ENCODE measurements at regions not wholly inside any gene's neighbourhood (a gene's known extent, or its start where the extent isn't known, plus 50 kb on each side); places are given as distances from the start of the nearest gene placed in this dataset.
A peak's percentile ranks its signal among the peaks of the same experiment; 100 is the strongest.

DNA sequence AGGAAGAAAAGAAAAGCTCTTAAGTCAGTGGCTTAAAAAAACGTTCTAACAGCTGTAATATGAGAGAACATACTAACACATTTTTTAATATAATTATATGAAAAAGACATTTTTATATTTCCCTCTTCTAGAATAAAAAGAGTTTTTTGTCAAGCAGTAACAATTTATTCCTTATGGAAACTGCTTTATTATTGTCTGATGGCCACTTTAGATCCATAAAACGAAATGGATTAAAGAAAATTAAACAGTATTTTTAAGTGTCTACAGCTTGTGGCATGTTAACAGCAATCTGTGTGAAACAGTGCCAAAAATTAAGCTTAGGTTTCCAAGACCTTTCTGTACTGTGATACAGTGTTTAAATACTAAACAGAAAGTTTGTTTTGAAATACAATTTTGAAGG, 55.5 kb upstream of the TENM3 start:
- Histone ChIP-seq H3K4me2 (ENCODE audit: low read length) (no peak overlapping the region), H3K79me2 (ENCODE audit: insufficient read depth, low read length) (peaks cover 76% of the 10 kb centered on the region), H2AFZ (ENCODE audit: low read depth, low read length) (no peak overlapping the region), H3K9me3 (ENCODE audit: insufficient read depth, low read depth, low read length) (no peaks in the 10 kb centered on the region), H3K9ac (ENCODE audit: low read length) (no peak overlapping the region), H3K4me1 (ENCODE audit: insufficient read depth, low read length) (peaks cover 28% of the 10 kb centered on the region), H3K27ac (ENCODE audit: low read depth, low read length) (no peak overlapping the region), H3K27me3 (ENCODE audit: insufficient read depth, low read length) (no peaks in the 10 kb centered on the region), H3K4me3 (ENCODE audit: insufficient read depth, low read depth, low read length) (no peak overlapping the region), H4K20me1 (ENCODE audit: insufficient read depth, low read length) (no peaks in the 10 kb centered on the region), H3K36me3 (ENCODE audit: insufficient read depth, low read length) (no peaks in the 10 kb centered on the region)
- Mint-ChIP-seq H3K4me1 (ENCODE audit: low read depth, unreplicated experiment) (peaks cover 58% of the 10 kb centered on the region), H3K27me3 (ENCODE audit: low read depth, unreplicated experiment) (no peaks in the 10 kb centered on the region), H3K4me3 (ENCODE audit: unreplicated experiment) (no peak overlapping the region), H3K9me3 (ENCODE audit: unreplicated experiment) (no peaks in the 10 kb centered on the region), H3K36me3 (ENCODE audit: low read depth, unreplicated experiment) (no peaks in the 10 kb centered on the region), H3K27ac (ENCODE audit: unreplicated experiment) (no peak overlapping the region)
- no peak for TF ChIP-seq CTCF (IDR thresholded peaks at IDR 0.05; ENCODE audit: insufficient read depth, low read depth, low read length)
- no peak for TF ChIP-seq EZH2 (IDR thresholded peaks at IDR 0.05; ENCODE audit: insufficient read depth, low read length)
- no peak for FAIRE-seq
- DNase-seq (ENCODE audit: low read depth): no peak

GRCh38 chr4:182188622-182189021, 54.6 kb upstream of the TENM3 start:
- H3K79me2 ChIP-seq (ENCODE audit: insufficient read depth, low read length): peaks cover 74% of the 10 kb centered on the region
- Mint-ChIP-seq H3K36me3 (ENCODE audit: low read depth, unreplicated experiment) (no peaks in the 10 kb centered on the region), H3K27ac (ENCODE audit: unreplicated experiment) (peak overlapping the region; percentile 58), H3K9me3 (ENCODE audit: unreplicated experiment) (no peaks in the 10 kb centered on the region), H3K4me1 (ENCODE audit: low read depth, unreplicated experiment) (peaks cover 60% of the 10 kb centered on the region), H3K27me3 (ENCODE audit: low read depth, unreplicated experiment) (no peaks in the 10 kb centered on the region), H3K4me3 (ENCODE audit: unreplicated experiment) (no peak overlapping the region)
- no peak overlapping the region for H3K9ac ChIP-seq (ENCODE audit: low read length)
- H2AFZ ChIP-seq (ENCODE audit: low read depth, low read length): no peak overlapping the region
- no peaks in the 10 kb centered on the region for H3K36me3 ChIP-seq (ENCODE audit: insufficient read depth, low read length)
- no peaks in the 10 kb centered on the region for H4K20me1 ChIP-seq (ENCODE audit: insufficient read depth, low read length)
- DNase-seq (ENCODE audit: low read depth) (peak; percentile 57), FAIRE-seq (no peak)
- H3K27me3 ChIP-seq (ENCODE audit: insufficient read depth, low read length): no peaks in the 10 kb centered on the region
- H3K27ac ChIP-seq (ENCODE audit: low read depth, low read length): peak overlapping the region; percentile 20
- no peak overlapping the region for H3K4me3 ChIP-seq (ENCODE audit: insufficient read depth, low read depth, low read length)
- no peak overlapping the region for H3K4me2 ChIP-seq (ENCODE audit: low read length)
- TF ChIP-seq CTCF (IDR thresholded peaks at IDR 0.05; ENCODE audit: insufficient read depth, low read depth, low read length): no peak
- no peak for TF ChIP-seq EZH2 (IDR thresholded peaks at IDR 0.05; ENCODE audit: insufficient read depth, low read length)
- peaks cover 36% of the 10 kb centered on the region for H3K4me1 ChIP-seq (ENCODE audit: insufficient read depth, low read length)
- H3K9me3 ChIP-seq (ENCODE audit: insufficient read depth, low read depth, low read length): no peaks in the 10 kb centered on the region

DNA sequence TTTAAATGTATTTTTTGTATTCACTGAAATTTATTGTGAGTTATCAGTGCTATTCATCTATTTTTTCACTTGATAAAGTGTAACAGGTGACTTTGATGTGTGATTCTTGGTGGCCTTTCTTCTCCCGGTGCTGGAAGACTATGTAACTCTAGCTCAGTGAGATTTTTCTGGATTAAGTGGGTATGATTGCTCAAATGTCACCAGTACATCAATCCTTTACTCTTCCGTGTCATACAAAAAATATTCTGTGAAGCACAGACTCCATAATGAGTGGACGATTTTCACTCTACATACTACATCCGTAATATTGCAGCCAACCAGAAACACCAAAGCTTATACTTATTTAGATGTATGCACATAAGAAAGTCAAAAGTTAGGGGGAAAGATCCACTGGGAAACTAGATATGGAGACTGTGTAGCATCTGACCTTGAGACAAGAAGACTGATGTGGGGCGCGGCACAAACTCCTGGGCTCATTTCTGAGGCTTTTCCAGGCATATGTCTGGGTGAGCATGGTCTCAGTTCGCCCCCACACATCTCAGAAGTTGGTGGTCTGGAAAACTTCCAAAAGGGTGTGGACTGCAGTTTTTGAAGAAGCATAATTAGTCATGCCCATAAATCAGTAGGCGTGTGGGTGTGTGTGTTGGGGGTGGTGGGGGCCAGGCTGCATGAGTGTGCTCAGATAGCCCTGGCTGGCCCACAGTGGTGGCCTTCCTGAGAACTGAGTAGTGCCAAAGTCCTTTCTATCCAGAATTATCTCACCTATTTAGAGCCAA, 53.9 kb upstream of the TENM3 start:
- Histone ChIP-seq H3K79me2 (ENCODE audit: insufficient read depth, low read length) (peaks cover 74% of the 10 kb centered on the region), H2AFZ (ENCODE audit: low read depth, low read length) (no peak overlapping the region), H3K36me3 (ENCODE audit: insufficient read depth, low read length) (no peaks in the 10 kb centered on the region), H3K9me3 (ENCODE audit: insufficient read depth, low read depth, low read length) (no peaks in the 10 kb centered on the region), H3K4me2 (ENCODE audit: low read length) (peak overlapping the region; percentile 71), H3K27me3 (ENCODE audit: insufficient read depth, low read length) (no peaks in the 10 kb centered on the region), H4K20me1 (ENCODE audit: insufficient read depth, low read length) (no peaks in the 10 kb centered on the region), H3K4me3 (ENCODE audit: insufficient read depth, low read depth, low read length) (no peak overlapping the region), H3K4me1 (ENCODE audit: insufficient read depth, low read length) (peaks cover 39% of the 10 kb centered on the region), H3K27ac (ENCODE audit: low read depth, low read length) (peak overlapping the region; percentile 76), H3K9ac (ENCODE audit: low read length) (peak overlapping the region; percentile 50)
- FAIRE-seq: peak; percentile 80
- H3K27me3 Mint-ChIP-seq (ENCODE audit: low read depth, unreplicated experiment): no peaks in the 10 kb centered on the region
- TF ChIP-seq CTCF (IDR thresholded peaks at IDR 0.05; ENCODE audit: insufficient read depth, low read depth, low read length) (no peak), EZH2 (IDR thresholded peaks at IDR 0.05; ENCODE audit: insufficient read depth, low read length) (no peak)
- H3K27ac Mint-ChIP-seq (ENCODE audit: unreplicated experiment): peak overlapping the region; percentile 79
- H3K4me1 Mint-ChIP-seq (ENCODE audit: low read depth, unreplicated experiment): peaks cover 64% of the 10 kb centered on the region
- no peak overlapping the region for H3K4me3 Mint-ChIP-seq (ENCODE audit: unreplicated experiment)
- H3K36me3 Mint-ChIP-seq (ENCODE audit: low read depth, unreplicated experiment): no peaks in the 10 kb centered on the region
- H3K9me3 Mint-ChIP-seq (ENCODE audit: unreplicated experiment): no peaks in the 10 kb centered on the region
- peak; percentile 100 for DNase-seq (ENCODE audit: low read depth)
